Activated T-cell treated with anti-CD3 and anti-CD28 coated beads, Interleukin-2, amount 50 U/mL, for 24 hours (primary cell): ENCODE measurements at regions not wholly inside any gene's neighbourhood (a gene's known extent, or its start where the extent isn't known, plus 50 kb on each side); places are given as distances from the start of the nearest gene placed in this dataset.
"Not testable (repeated sequence)": the region's sequence is repeated elsewhere in the genome, so short reads cannot be mapped to it uniquely, and the experiment has no call there.

ENCODE experiments used
- DNase-seq: peaks from one replicate; pipeline ENCODE4 v3.0.0-alpha.2; 2020
- H3K27ac Mint-ChIP-seq: 2 replicates; pipeline ENCODE4 v1.8.0; 2020; ENCODE audit warnings: mild to moderate bottlenecking, mixed read lengths
- H3K27me3 Mint-ChIP-seq: 2 replicates; pipeline ENCODE4 v1.8.0; 2020; ENCODE audit warnings: mixed read lengths
- H3K36me3 Mint-ChIP-seq: 2 replicates; pipeline ENCODE4 v1.8.0; 2020; ENCODE audit warnings: low read depth, mixed read lengths
- H3K4me1 Mint-ChIP-seq: 2 replicates; pipeline ENCODE4 v1.8.0; 2020; ENCODE audit warnings: low read depth, mixed read lengths
- H3K4me3 Mint-ChIP-seq: 2 replicates; pipeline ENCODE4 v1.8.0; 2020; ENCODE audit warnings: mild to moderate bottlenecking, moderate library complexity, mixed read lengths
- H3K9me3 Mint-ChIP-seq: 2 replicates; pipeline ENCODE4 v1.8.0; 2020; ENCODE audit warnings: mixed read lengths

GRCh38 chr12:129959889-129960288 is 56.1 kb upstream of the TMEM132D start:
- H3K4me1 Mint-ChIP-seq = no peaks in the 10 kb centered on the region
- no peaks in the 10 kb centered on the region for H3K36me3 Mint-ChIP-seq
- H3K27ac Mint-ChIP-seq = no peak overlapping the region
- DNase-seq = no peak
- H3K4me3 Mint-ChIP-seq = no peak overlapping the region
- peaks cover 8% of the 10 kb centered on the region for H3K27me3 Mint-ChIP-seq
- no peaks in the 10 kb centered on the region for H3K9me3 Mint-ChIP-seq

- Mint-ChIP-seq H3K27me3 (peaks cover 13% of the 10 kb centered on the region), H3K4me1 (no peaks in the 10 kb centered on the region), H3K9me3 (no peaks in the 10 kb centered on the region)
These were observed 57.3 kb upstream of the TMEM132D start for GRCh38 chr12:129961091-129961490.

GRCh38 chr12:129961856-129962255 is 58.0 kb upstream of the TMEM132D start:
- H3K36me3 Mint-ChIP-seq = no peaks in the 10 kb centered on the region
- no peaks in the 10 kb centered on the region for H3K4me1 Mint-ChIP-seq
- no peaks in the 10 kb centered on the region for H3K9me3 Mint-ChIP-seq
- no peak overlapping the region for H3K4me3 Mint-ChIP-seq
- no peak overlapping the region for H3K27ac Mint-ChIP-seq
- H3K27me3 Mint-ChIP-seq = peaks cover 13% of the 10 kb centered on the region
- DNase-seq = no peak

More at GRCh38 chr12:129961091-129961490, 57.3 kb upstream of the TMEM132D start:
- no peak overlapping the region for H3K4me3 Mint-ChIP-seq
- H3K36me3 Mint-ChIP-seq = no peaks in the 10 kb centered on the region
- no peak overlapping the region for H3K27ac Mint-ChIP-seq
- DNase-seq = no peak

- Mint-ChIP-seq H3K4me1 (no peaks in the 10 kb centered on the region), H3K27me3 (peaks cover 13% of the 10 kb centered on the region), H3K27ac (no peak overlapping the region), H3K9me3 (no peaks in the 10 kb centered on the region), H3K36me3 (no peaks in the 10 kb centered on the region), H3K4me3 (no peak overlapping the region)
- no peak for DNase-seq
These were observed 60.5 kb upstream of the TMEM132D start for GRCh38 chr12:129964300-129964699.

- no peak overlapping the region for H3K27ac Mint-ChIP-seq
- peaks cover 13% of the 10 kb centered on the region for H3K27me3 Mint-ChIP-seq
- H3K36me3 Mint-ChIP-seq = no peaks in the 10 kb centered on the region
- no peaks in the 10 kb centered on the region for H3K9me3 Mint-ChIP-seq
- no peak overlapping the region for H3K4me3 Mint-ChIP-seq
- H3K4me1 Mint-ChIP-seq = no peaks in the 10 kb centered on the region
- DNase-seq = no peak
These were observed 61.1 kb upstream of the TMEM132D start for GRCh38 chr12:129964826-129965457.

- Mint-ChIP-seq H3K9me3 (no peaks in the 10 kb centered on the region), H3K27me3 (peaks cover 22% of the 10 kb centered on the region), H3K4me3 (no peak overlapping the region), H3K27ac (no peak overlapping the region), H3K36me3 (no peaks in the 10 kb centered on the region), H3K4me1 (no peaks in the 10 kb centered on the region)
- no peak for DNase-seq
These were observed 62.5 kb upstream of the TMEM132D start for GRCh38 chr12:129966146-129966995.

- Mint-ChIP-seq H3K36me3 (no peaks in the 10 kb centered on the region), H3K27ac (no peak overlapping the region), H3K4me1 (no peaks in the 10 kb centered on the region), H3K4me3 (no peak overlapping the region), H3K27me3 (peaks cover 16% of the 10 kb centered on the region), H3K9me3 (no peaks in the 10 kb centered on the region)
- DNase-seq = no peak
These were observed 67.9 kb upstream of the TMEM132D start for GRCh38 chr12:129971721-129972120.

- Mint-ChIP-seq H3K36me3 (no peaks in the 10 kb centered on the region), H3K9me3 (no peaks in the 10 kb centered on the region), H3K27me3 (peaks cover 16% of the 10 kb centered on the region), H3K27ac (no peak overlapping the region), H3K4me1 (no peaks in the 10 kb centered on the region), H3K4me3 (no peak overlapping the region)
- no peak for DNase-seq
These were observed 69.6 kb upstream of the TMEM132D start for GRCh38 chr12:129973236-129973961.

- Mint-ChIP-seq H3K27ac (no peak overlapping the region), H3K36me3 (no peaks in the 10 kb centered on the region), H3K9me3 (peaks cover 8% of the 10 kb centered on the region), H3K4me1 (no peaks in the 10 kb centered on the region), H3K4me3 (no peak overlapping the region), H3K27me3 (peaks cover 3% of the 10 kb centered on the region)
- no peak for DNase-seq
These were observed 80.3 kb upstream of the TMEM132D start for GRCh38 chr12:129984106-129984505.

GRCh38 chr12:129987841-129988240 is 84.0 kb upstream of the TMEM132D start:
- peaks cover 10% of the 10 kb centered on the region for H3K9me3 Mint-ChIP-seq
- no peak for DNase-seq
- H3K27ac Mint-ChIP-seq = no peak overlapping the region
- no peaks in the 10 kb centered on the region for H3K27me3 Mint-ChIP-seq
- no peak overlapping the region for H3K4me3 Mint-ChIP-seq
- H3K4me1 Mint-ChIP-seq = no peaks in the 10 kb centered on the region
- H3K36me3 Mint-ChIP-seq = no peaks in the 10 kb centered on the region

GRCh38 chr12:129994634-129995033 is 90.8 kb upstream of the TMEM132D start:
- peaks cover 2% of the 10 kb centered on the region for H3K9me3 Mint-ChIP-seq
- no peak overlapping the region for H3K27ac Mint-ChIP-seq
- no peak for DNase-seq
- H3K4me1 Mint-ChIP-seq = no peaks in the 10 kb centered on the region
- H3K4me3 Mint-ChIP-seq = no peak overlapping the region
- H3K36me3 Mint-ChIP-seq = no peaks in the 10 kb centered on the region
- H3K27me3 Mint-ChIP-seq = no peaks in the 10 kb centered on the region

GRCh38 chr12:129997239-129997638 is 93.4 kb upstream of the TMEM132D start:
- no peak overlapping the region for H3K27ac Mint-ChIP-seq
- H3K27me3 Mint-ChIP-seq = no peaks in the 10 kb centered on the region
- no peaks in the 10 kb centered on the region for H3K9me3 Mint-ChIP-seq
- no peak for DNase-seq
- no peaks in the 10 kb centered on the region for H3K4me1 Mint-ChIP-seq
- no peak overlapping the region for H3K4me3 Mint-ChIP-seq
- H3K36me3 Mint-ChIP-seq = no peaks in the 10 kb centered on the region

GRCh38 chr12:130004310-130004877 is 100.6 kb upstream of the TMEM132D start:
- not testable (repeated sequence) for H3K27ac Mint-ChIP-seq, H3K36me3 Mint-ChIP-seq, H3K4me1 Mint-ChIP-seq, H3K9me3 Mint-ChIP-seq, DNase-seq, H3K4me3 Mint-ChIP-seq, H3K27me3 Mint-ChIP-seq

- Mint-ChIP-seq H3K4me3 (no peak overlapping the region), H3K27me3 (peaks cover 9% of the 10 kb centered on the region), H3K36me3 (no peaks in the 10 kb centered on the region), H3K9me3 (no peaks in the 10 kb centered on the region), H3K27ac (no peak overlapping the region), H3K4me1 (no peaks in the 10 kb centered on the region)
- no peak for DNase-seq
These were observed 103.9 kb upstream of the TMEM132D start for GRCh38 chr12:130007771-130008170.
